ENCODE measurements at regions not wholly inside any gene's neighbourhood (a gene's known extent, or its start where the extent isn't known, plus 50 kb on each side); places are given as distances from the start of the nearest gene placed in this dataset.

GRCh38 chr14:56881181-56881580, 70.9 kb upstream of the OTX2 start:
- Histone ChIP-seq H2BK20ac (ENCODE audit: low read depth, low read length, poor library complexity, severe bottlenecking) (no peak overlapping the region), H3K79me2 (ENCODE audit: insufficient read depth, low read length) (no peaks in the 10 kb centered on the region), H3K27ac (ENCODE audit: insufficient read length, low read depth, low read length) (no peak overlapping the region), H3K56ac (ENCODE audit: insufficient read length, low read depth, low read length) (no peak overlapping the region), H3K4me2 (ENCODE audit: insufficient read depth, insufficient read length, low read length) (no peak overlapping the region), H3K79me1 (ENCODE audit: insufficient read depth, low read depth, low read length, poor library complexity, severe bottlenecking) (no peaks in the 10 kb centered on the region), H3K23ac (ENCODE audit: insufficient read length, low read depth, low read length) (no peak overlapping the region), H3K9me3 (ENCODE audit: control insufficient read depth, low read depth, low read length) (no peaks in the 10 kb centered on the region), H3K18ac (ENCODE audit: insufficient read length, low read depth, low read length) (no peak overlapping the region), H3K4ac (ENCODE audit: low read depth, low read length) (no peak overlapping the region), H2AK5ac (ENCODE audit: insufficient read length, low read length) (no peak overlapping the region), H2BK5ac (ENCODE audit: insufficient read length, low read length) (no peak overlapping the region), H3T11ph (ENCODE audit: low read length) (no peak overlapping the region), H3K23me2 (ENCODE audit: insufficient read length, low read depth, low read length, poor library complexity, severe bottlenecking) (no peaks in the 10 kb centered on the region), H3K9ac (ENCODE audit: extremely low read depth, insufficient read length, low read length) (no peak overlapping the region), H3K27me3 (ENCODE audit: insufficient read depth, low read length) (peaks cover 7% of the 10 kb centered on the region; the same call in 1 of the 2 replicates), H3K14ac (ENCODE audit: insufficient read depth, low read length) (no peak overlapping the region), H2BK15ac (ENCODE audit: low read depth, low read length) (no peak overlapping the region), H2BK120ac (ENCODE audit: low read depth, low read length, poor library complexity, severe bottlenecking) (no peak overlapping the region), H4K5ac (ENCODE audit: insufficient read length, low read depth, low read length) (no peak overlapping the region), H4K8ac (replicated peaks; ENCODE audit: insufficient read length, low read depth, low read length) (no peak overlapping the region), H2BK12ac (ENCODE audit: insufficient read length, low read depth, low read length) (no peak overlapping the region), H4K20me1 (ENCODE audit: control insufficient read depth, insufficient read depth, insufficient read length) (no peaks in the 10 kb centered on the region), H2AFZ (ENCODE audit: low read length) (no peak overlapping the region), H3K4me1 (ENCODE audit: insufficient read depth, low read length) (peaks cover 2% of the 10 kb centered on the region; the same call in 1 of the 2 replicates), H4K91ac (ENCODE audit: insufficient read length, low read depth, low read length) (no peak overlapping the region)
- no peak for TF ChIP-seq CTCF (conservative IDR thresholded peaks at IDR 0.05)
- H3K4me1 Mint-ChIP-seq = peaks cover 36 to 40% of the 10 kb centered on the region in 2 experiments
- H3K9me3 Mint-ChIP-seq = no peaks in the 10 kb centered on the region
- H3K36me3 Mint-ChIP-seq (ENCODE audit: insufficient read depth in 1 of 3, low read depth in 3 of 3) = peaks cover 0 to 4% (median 0%) of the 10 kb centered on the region in 3 experiments; a peak in 1 of 7 replicates
- no peak overlapping the region for H3K4me3 Mint-ChIP-seq
- peaks cover 8% of the 10 kb centered on the region for H3K27me3 Mint-ChIP-seq (ENCODE audit: low read depth)
- WGBS (ENCODE audit: extremely low coverage, insufficient read length, low lambda C conversion rate) = no CpG with 5 or more reads among the region's 3 CpGs
- no peak overlapping the region for H3K27ac Mint-ChIP-seq
- DNase-seq = no peak

Data from H9 (cell line).